Stimulated activated CD8-positive, alpha-beta memory T cell treated with anti-CD3 and anti-CD28 coated beads, Interleukin-7, amount 100 ng/mL, for 4 hours (primary cell): ENCODE measurements at regions not wholly inside any gene's neighbourhood (a gene's known extent, or its start where the extent isn't known, plus 50 kb on each side); places are given as distances from the start of the nearest gene placed in this dataset.
"Not testable (repeated sequence)": the region's sequence is repeated elsewhere in the genome, so short reads cannot be mapped to it uniquely, and the experiment has no call there.

ENCODE experiments used
- DNase-seq, 2 donors: peaks; one replicate each; pipeline ENCODE4 v3.0.0-alpha.2; 2020; ENCODE audit warnings: low read depth in 2 of 2

GRCh38 chr1:94769551-94769950, 50.6 kb upstream of the SLC44A3 start:
- no peak for DNase-seq

DNA sequence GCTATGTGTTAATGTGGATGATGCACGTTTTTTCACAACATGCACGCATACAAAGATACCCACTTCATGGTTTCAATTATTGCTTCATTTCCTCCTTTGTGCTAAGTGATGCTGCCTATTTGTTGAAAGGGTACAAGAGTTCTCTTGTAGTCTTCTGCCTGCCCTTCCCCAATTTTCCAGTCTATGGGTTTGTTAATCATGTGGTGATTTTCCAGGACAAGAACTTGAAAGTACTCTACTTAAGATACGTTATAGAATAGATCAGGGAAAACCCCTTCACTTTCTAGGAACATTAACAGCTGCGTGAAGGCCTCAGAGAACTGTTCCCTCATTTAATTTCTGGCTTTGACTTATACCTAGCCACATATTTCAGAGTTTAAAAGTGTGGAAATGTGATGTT, 52.1 kb upstream of the SLC44A3 start:
- DNase-seq, result no peak

DNA sequence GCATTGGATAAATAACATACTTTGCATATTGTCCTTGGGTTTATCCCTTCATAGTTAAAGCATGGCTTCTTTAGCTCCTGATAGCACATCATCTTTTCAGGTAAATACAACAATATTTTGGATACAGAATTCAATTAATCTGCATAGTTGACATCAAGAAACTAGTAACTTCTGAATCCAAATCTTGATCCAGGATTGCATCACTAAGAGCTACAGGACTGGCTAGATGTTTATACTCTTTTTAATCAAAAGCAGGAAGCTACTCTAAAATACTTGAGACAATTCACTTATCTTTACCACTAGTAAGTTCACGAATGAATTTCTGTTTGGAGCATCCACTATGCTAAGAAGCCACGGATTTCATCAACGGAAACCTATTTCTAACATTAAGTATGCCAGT, 54.2 kb upstream of the SLC44A3 start:
- no peak for DNase-seq

DNA sequence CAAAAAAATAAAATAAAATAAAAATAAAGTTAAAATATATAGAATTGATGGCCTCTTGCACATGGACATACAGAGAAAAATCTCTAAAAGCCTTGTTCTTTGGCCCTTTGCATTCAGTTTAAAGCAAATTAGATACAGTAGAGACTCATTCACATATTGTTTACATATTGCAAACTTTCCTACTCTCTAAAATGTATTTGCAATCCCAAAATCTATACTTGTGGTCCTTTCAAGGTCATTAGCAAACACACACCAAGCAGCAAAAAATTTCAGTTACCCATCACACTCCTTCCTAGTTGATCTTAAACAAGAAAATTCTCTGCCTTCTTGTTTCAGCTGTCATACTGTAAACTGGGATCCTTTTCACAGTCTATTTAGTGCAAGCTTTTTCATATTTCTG, 61.0 kb upstream of the SLC44A3 start:
- DNase-seq, result no peak

GRCh38 chr1:94757931-94758330, 62.2 kb upstream of the SLC44A3 start:
- DNase-seq, result no peak

DNA sequence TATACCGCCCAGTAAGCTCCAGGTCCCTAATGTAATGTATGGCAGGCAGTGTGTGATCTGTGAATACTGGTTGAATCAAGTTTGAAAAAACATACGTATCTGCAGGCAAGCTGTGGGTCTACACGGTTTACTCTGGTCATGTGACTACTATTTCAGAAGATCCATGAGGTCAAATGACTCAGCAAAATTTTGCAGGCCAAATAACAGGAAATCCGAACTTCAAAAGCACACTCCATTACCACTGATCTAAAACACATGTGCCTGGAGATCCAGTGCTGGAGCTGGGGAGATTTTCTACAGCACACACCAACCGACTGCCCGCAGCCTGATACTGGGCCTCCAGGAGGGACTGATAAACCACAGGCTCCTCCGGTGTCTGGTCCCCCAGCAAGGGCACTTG, 64.5 kb upstream of the SLC44A3 start:
- no peak for DNase-seq

DNA sequence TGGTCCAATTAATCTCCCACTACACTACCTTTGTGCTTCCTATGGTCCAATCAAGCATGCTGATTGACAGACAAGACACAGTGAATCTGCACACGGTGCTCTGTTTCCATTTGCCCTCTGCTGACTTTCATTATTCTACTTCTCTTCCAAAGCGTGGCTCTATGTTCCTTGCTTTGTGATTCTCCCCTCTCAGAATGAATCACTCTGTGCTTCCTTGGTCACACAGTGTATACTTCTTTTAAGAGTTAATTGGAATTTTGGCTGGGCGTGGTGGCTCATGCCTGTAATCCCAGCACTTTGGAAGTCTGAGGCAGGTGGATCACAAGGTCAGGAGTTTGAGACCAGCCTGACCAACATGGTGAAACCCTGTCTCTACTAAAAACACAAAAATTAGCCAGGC, 65.1 kb upstream of the SLC44A3 start:
- DNase-seq, result not testable (repeated sequence)

GRCh38 chr1:94754570-94754969, 65.6 kb upstream of the SLC44A3 start:
- DNase-seq, result no peak

- DNase-seq, result no peak
Measured at GRCh38 chr1:94754095-94754494, 66.1 kb upstream of the SLC44A3 start.

DNA sequence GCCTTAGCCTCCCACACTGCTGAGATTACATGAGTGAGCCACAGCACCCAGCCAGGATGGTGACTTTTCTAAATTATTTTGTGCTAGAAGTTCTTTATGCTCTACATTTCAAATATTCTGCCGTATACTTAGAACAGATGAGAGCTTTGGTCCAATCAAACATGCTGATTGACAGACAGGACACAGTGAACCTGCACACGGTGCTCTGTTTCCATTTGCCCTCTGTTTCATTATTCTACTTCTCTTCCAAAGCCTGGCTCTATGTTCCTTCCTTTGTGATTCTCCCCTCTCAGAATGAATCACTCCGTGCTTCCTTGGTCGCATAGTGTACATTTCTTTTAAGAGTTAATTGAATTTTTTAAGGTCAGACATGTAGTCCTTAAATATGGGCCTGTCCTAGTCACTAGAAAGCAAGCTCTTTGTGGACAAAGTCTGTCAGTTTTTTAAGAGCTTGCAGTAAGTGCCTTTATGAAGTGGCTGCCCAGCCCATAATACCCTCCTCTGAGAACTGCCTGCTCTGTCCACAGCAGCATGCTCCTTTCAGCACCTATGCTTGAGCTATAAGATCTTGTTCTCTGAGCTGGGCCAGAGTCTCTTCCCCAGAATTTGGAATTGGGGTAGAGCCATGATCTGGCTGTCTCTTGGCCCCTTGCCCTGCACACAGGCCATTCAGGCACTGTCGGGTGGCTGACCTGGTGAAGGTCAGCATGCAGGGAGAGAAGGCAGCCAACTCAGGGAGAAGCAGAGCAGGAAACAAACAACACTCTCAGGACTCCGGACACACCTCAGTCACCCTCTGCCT, 66.8 kb upstream of the SLC44A3 start:
- no peak for DNase-seq

- DNase-seq, result not testable (repeated sequence)
Measured at GRCh38 chr1:94751483-94751882, 68.7 kb upstream of the SLC44A3 start.

- no peak for DNase-seq
Measured at GRCh38 chr1:94746635-94747525, 73.3 kb upstream of the SLC44A3 start.

- no peak for DNase-seq
Measured at GRCh38 chr1:94745742-94746141, 74.4 kb upstream of the SLC44A3 start.

DNA sequence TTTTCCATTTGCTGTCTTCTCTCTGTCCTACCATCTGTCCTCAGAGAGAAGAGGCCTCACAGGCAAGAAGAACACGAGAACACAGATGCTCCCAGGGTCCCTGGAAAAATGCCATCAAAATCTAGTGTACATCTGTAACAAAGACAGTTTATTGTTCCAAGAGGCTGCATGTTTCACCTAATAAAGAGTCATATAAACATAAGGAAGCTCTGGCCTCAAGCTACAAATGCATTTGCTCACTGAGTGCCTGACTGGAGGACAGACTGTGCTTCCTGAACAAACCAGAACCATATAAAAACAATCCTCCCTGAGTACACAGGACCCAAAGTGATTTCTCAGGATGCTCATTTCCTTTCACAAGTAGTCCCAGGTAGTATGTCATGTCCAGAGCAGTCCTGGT, 76.3 kb upstream of the SLC44A3 start:
- DNase-seq, result no peak

DNA sequence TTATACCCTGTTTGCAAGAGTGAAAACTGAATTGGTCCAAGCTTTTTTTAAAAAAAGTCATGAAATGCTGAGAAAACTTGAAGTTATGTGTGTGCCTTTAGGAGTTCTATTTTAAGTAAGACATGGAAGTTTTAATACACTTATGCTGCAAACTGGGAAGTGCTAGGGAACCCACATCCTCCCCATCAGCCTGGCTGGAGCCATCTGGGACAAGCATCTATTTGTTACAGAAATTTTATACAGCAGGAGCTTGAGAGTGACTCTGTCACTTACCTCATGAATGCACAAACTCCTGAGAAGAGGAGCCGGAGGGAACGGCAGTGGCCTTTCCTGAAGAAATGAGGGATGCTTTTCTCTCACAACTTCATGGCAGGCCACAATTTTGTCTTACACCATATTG, 78.2 kb upstream of the SLC44A3 start:
- DNase-seq, result no peak

DNA sequence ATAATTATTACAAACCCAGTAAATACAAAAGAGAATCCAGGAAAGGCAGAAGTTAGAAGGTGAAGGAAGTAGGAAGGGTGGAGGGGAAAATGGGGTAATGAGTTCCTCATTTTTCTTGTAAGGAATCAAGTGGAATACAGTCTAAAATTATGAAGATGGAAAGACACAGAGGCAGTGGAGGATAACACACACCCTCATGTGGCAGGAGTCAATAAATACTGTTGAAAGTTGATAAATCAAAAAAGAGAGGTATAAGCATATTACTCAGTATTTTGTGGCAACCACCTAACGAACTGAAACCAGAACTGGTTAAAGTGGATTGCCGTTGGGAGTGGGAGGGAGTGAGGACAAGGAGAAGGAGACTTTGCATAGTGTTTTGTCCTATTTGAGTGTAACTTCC, 78.6 kb upstream of the SLC44A3 start:
- no peak for DNase-seq

GRCh38 chr1:94739521-94740061, 80.6 kb upstream of the SLC44A3 start:
- DNase-seq, result no peak

GRCh38 chr1:94738371-94738770, 81.8 kb upstream of the SLC44A3 start:
- DNase-seq, result no peak

DNA sequence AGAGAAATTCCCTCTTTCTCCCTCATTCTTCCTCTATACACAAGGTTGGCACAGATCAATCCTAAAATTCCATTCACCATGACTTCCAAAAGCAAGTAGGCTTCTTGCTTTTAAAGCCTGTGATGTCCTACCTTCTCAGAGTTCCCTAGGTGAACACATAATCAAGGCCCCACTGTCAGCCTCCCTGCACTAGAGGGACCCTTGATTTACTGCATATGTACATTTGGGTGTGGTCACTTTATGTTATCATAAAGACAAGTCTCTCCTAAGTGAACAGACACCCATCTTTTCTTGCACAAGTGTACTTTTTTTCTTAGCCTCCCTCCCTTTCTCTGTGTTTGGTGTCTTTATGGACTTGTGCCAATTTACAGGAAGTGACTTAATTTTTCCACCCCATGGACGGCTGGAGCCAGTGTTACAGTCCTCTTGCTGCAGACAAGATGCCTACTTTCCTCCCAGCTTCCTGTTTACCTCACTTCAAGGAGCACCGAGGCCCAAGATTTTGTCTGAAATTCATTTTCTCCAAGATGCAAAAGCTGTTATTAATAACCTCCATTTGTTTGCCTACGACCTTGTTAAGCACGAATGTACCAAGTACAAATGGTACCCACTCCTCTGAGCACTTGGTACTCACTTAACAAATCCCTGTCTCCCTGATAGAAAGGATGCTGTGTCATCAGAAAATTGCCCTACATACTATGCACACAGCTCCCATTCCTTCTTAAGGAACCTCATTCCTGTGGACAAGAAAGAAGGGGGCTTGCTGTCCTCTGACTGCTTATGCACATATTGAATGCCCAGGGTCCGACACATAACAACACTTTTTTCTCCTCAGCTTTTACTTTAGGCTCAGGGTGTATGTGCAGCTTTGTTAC, 82.8 kb upstream of the SLC44A3 start:
- no peak for DNase-seq

GRCh38 chr1:94736549-94736948, 83.6 kb upstream of the SLC44A3 start:
- no peak for DNase-seq

- DNase-seq, result no peak
Measured at GRCh38 chr1:94736073-94736472, 84.1 kb upstream of the SLC44A3 start.
